MM.1S (cell line): ENCODE measurements at regions not wholly inside any gene's neighbourhood (a gene's known extent, or its start where the extent isn't known, plus 50 kb on each side); places are given as distances from the start of the nearest gene placed in this dataset.

Experiments
- EZH2 ChIP-seq: fragments of 300-600 bp; sonication (generic); optimal IDR thresholded peaks from 2 replicates; pipeline ENCODE3; 2017; ENCODE audit warnings: low read depth, mild to moderate bottlenecking, antibody characterized with exemption, low read length, mixed read lengths
- EZH2phosphoT487 ChIP-seq: fragments of 300-600 bp; sonication (generic); IDR thresholded peaks from 2 replicates; pipeline ENCODE4 v1.6.1; 2018; ENCODE audit warnings: antibody characterized with exemption, low read length
- TF ChIP-seq, protein P1 (sequence below): fragments of 300-600 bp; sonication (generic); IDR thresholded peaks from 2 replicates; pipeline ENCODE4 v1.5.1; 2016; ENCODE audit warnings: antibody characterized with exemption, low read length, mixed read lengths

DNA sequence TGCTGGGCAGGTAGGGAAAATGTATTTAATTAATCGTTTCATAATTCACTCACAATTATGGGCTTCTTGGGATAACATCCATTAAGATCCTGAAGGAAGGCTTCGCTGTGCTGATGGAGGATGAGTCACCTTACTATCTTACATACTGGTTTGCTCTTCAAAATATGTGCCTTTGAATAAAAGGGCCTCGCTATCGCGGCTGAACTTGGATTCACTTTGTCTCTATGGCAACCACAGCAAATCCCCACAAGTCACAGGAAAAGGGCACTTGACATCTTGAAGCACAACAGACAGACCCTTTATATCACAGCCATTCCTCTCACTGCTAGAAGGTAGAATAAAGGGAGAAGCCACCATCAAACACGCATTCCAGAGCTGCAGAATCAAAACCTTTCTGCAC lies 141.3 kb upstream of the MYLIP start:
- TF ChIP-seq, protein P1, sequence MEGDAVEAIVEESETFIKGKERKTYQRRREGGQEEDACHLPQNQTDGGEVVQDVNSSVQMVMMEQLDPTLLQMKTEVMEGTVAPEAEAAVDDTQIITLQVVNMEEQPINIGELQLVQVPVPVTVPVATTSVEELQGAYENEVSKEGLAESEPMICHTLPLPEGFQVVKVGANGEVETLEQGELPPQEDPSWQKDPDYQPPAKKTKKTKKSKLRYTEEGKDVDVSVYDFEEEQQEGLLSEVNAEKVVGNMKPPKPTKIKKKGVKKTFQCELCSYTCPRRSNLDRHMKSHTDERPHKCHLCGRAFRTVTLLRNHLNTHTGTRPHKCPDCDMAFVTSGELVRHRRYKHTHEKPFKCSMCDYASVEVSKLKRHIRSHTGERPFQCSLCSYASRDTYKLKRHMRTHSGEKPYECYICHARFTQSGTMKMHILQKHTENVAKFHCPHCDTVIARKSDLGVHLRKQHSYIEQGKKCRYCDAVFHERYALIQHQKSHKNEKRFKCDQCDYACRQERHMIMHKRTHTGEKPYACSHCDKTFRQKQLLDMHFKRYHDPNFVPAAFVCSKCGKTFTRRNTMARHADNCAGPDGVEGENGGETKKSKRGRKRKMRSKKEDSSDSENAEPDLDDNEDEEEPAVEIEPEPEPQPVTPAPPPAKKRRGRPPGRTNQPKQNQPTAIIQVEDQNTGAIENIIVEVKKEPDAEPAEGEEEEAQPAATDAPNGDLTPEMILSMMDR = no peak
- TF ChIP-seq EZH2 = no peak
- TF ChIP-seq EZH2phosphoT487 = no peak
